Naive thymus-derived CD4-positive, alpha-beta T cell (primary cell): ENCODE measurements at regions not wholly inside any gene's neighbourhood (a gene's known extent, or its start where the extent isn't known, plus 50 kb on each side); places are given as distances from the start of the nearest gene placed in this dataset.

Source experiments
- ATAC-seq: fragments of 150-1000 bp; cut with Tn5 transposase; 2 replicates; pipeline ENCODE4 v1.10.0; 2021; ENCODE audit warnings: mild to moderate bottlenecking, moderate library complexity
- CTCF ChIA-PET: fragments of 350-600 bp; sonication (Branson Sonifier 250); formaldehyde crosslinking; loops from one replicate; lab custom pipeline; 2021; ENCODE audit warnings: antibody characterized with exemption; lab: Charles Lee
- POLR2A ChIA-PET: fragments of 350-600 bp; sonication (Branson Sonifier 250); formaldehyde crosslinking; loops from one replicate; lab custom pipeline; 2021; ENCODE audit warnings: antibody characterized with exemption, inconsistent platforms; lab: Charles Lee
- DNase-seq, 9 donors: peaks; one replicate each; pipeline versions ENCODE4 v3.0.0 to v3.0.0-alpha.2; 2020 to 2022; ENCODE audit warnings: mixed read lengths in 1 of 9
- H3K27ac ChIP-seq: one replicate; pipeline ENCODE4 v1.7.0; 2013; ENCODE audit warnings: mild to moderate bottlenecking, low read depth, low read length, moderate library complexity
- H3K27me3 ChIP-seq, 2 donors: one replicate each; pipeline ENCODE4 v1.7.0; 2013; ENCODE audit warnings: low read length in 2 of 2, mild to moderate bottlenecking in 2 of 2, moderate library complexity in 2 of 2; ENCODE audit not compliant: control insufficient read depth in 2 of 2, insufficient read depth in 2 of 2
- H3K36me3 ChIP-seq, 3 experiments: 1 replicate in 2 of 3; 2 replicates in 1 of 3; pipeline ENCODE4 v1.7.0; 2013; ENCODE audit warnings: low read length in 3 of 3, mild to moderate bottlenecking in 3 of 3, moderate library complexity in 1 of 3; ENCODE audit not compliant: insufficient read depth in 3 of 3, control insufficient read depth in 2 of 3
- H3K4me1 ChIP-seq, 2 donors: one replicate each; pipeline ENCODE4 v1.7.0; 2013; ENCODE audit warnings: low read length in 2 of 2, mild to moderate bottlenecking in 2 of 2, moderate library complexity in 1 of 2; ENCODE audit not compliant: control insufficient read depth in 2 of 2, insufficient read depth in 2 of 2
- H3K4me3 ChIP-seq: 2 replicates; pipeline ENCODE4 v1.7.0; 2013; ENCODE audit warnings: mild to moderate bottlenecking, low read length
- H3K9me3 ChIP-seq, 3 experiments: 1 replicate in 2 of 3; 2 replicates in 1 of 3; pipeline ENCODE4 v1.7.0; 2013; ENCODE audit warnings: low read length in 3 of 3; ENCODE audit not compliant: control insufficient read depth in 2 of 3
- H3K27ac Mint-ChIP-seq, 9 donors: one replicate each; pipeline ENCODE4 v1.8.0; 2020 to 2022; ENCODE audit warnings: mixed read lengths in 9 of 9, mild to moderate bottlenecking in 8 of 9, moderate library complexity in 5 of 9, inconsistent platforms in 2 of 9
- H3K27me3 Mint-ChIP-seq, 5 donors: one replicate each; pipeline ENCODE4 v1.8.0; 2021 to 2022; ENCODE audit warnings: mixed read lengths in 5 of 5, mild to moderate bottlenecking in 1 of 5
- H3K36me3 Mint-ChIP-seq, 5 donors: one replicate each; pipeline ENCODE4 v1.8.0; 2020 to 2022; ENCODE audit warnings: mixed read lengths in 5 of 5, mild to moderate bottlenecking in 3 of 5, inconsistent platforms in 1 of 5
- H3K4me1 Mint-ChIP-seq, 7 donors: one replicate each; pipeline ENCODE4 v1.8.0; 2020 to 2022; ENCODE audit warnings: mixed read lengths in 7 of 7, mild to moderate bottlenecking in 3 of 7, inconsistent platforms in 1 of 7
- H3K4me3 Mint-ChIP-seq, 10 donors: one replicate each; pipeline ENCODE4 v1.8.0; 2020 to 2022; ENCODE audit warnings: mild to moderate bottlenecking in 10 of 10, mixed read lengths in 10 of 10, moderate library complexity in 6 of 10, inconsistent platforms in 2 of 10
- H3K9me3 Mint-ChIP-seq, 11 donors: one replicate each; pipeline ENCODE4 v1.8.0; 2020 to 2022; ENCODE audit warnings: mixed read lengths in 11 of 11, mild to moderate bottlenecking in 4 of 11, inconsistent platforms in 1 of 11, moderate library complexity in 1 of 11
- intact Hi-C, 2 donors: fragments of 100-400 bp; cut with micrococcal nuclease; formaldehyde crosslinking; loops; one replicate each; pipeline ENCODE4 v1.15.1; 2023

DNA sequence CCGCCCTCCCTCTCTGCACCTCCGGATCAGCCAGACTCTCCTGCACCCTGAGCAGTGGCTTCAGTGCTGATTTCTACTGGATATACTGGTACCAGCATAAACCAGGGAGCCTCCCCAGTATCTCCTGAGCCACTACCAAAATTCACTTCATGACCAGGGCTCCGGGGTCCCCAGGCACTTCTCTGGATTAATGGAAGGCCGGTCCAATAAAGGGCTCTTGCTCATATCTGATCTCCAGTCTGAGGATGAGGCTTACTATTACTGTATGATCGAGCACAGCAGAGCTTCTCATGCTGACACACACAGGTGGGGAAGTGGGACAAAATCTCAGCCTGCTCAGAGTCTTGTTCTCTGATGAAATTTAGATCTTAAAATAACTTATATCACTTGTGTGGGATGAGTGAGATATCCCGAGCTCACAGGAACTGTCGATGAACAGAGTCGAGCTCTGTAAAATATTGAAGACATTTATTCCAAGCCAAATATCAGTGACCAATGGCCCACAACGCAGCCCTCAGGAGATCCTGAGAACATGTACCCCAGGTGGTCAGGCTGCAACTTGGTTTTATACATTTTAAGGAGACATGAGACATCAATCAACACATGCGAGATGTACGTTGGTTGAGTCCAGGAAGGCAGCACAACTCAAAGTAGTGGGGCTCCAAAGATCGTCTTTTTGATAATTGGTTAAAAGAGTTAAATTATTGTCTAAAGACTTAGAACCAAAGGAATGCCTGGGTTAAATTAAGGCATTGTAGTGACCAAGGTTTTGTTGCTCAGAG is 93.0 kb upstream of the TOP3B start:
- H3K9me3 ChIP-seq = no peaks in the 10 kb centered on the region
- Mint-ChIP-seq H3K36me3 (no peaks in the 10 kb centered on the region), H3K27me3 (peaks cover 21 to 46% (median 31%) of the 10 kb centered on the region in 5 donors), H3K9me3 (no peaks in the 10 kb centered on the region), H3K4me1 (peaks cover 0 to 3% (median 0%) of the 10 kb centered on the region in 7 donors), H3K4me3 (no peak overlapping the region), H3K27ac (no peak overlapping the region)
- DNase-seq = no peak
- no peaks in the 10 kb centered on the region for H3K36me3 ChIP-seq
- POLR2A ChIA-PET = no interaction called here
- H3K4me3 ChIP-seq = no peak overlapping the region
- intact Hi-C loops = no loop called here
- H3K27ac ChIP-seq = no peak overlapping the region
- H3K27me3 ChIP-seq = no peaks in the 10 kb centered on the region
- CTCF ChIA-PET = no interaction called here
- no peaks in the 10 kb centered on the region for H3K4me1 ChIP-seq
- ATAC-seq = no peak

GRCh38 chr22:22074634-22075381 is 92.2 kb upstream of the TOP3B start:
- Mint-ChIP-seq H3K27me3 (peaks cover 16 to 40% (median 26%) of the 10 kb centered on the region in 5 donors), H3K4me1 (peaks cover 0 to 3% (median 0%) of the 10 kb centered on the region in 7 donors), H3K4me3 (no peak overlapping the region), H3K27ac (no peak overlapping the region), H3K9me3 (no peaks in the 10 kb centered on the region), H3K36me3 (no peaks in the 10 kb centered on the region)
- H3K9me3 ChIP-seq = no peaks in the 10 kb centered on the region
- H3K27ac ChIP-seq = no peak overlapping the region
- CTCF ChIA-PET = no interaction called here
- H3K4me1 ChIP-seq = no peaks in the 10 kb centered on the region
- H3K36me3 ChIP-seq = no peaks in the 10 kb centered on the region
- no peak for ATAC-seq
- intact Hi-C loops = no loop called here
- POLR2A ChIA-PET = no interaction called here
- no peak for DNase-seq
- H3K4me3 ChIP-seq = no peak overlapping the region
- no peaks in the 10 kb centered on the region for H3K27me3 ChIP-seq

- H3K4me3 ChIP-seq = no peak overlapping the region
- no peak overlapping the region for H3K27ac ChIP-seq
- POLR2A ChIA-PET = no interaction called here
- CTCF ChIA-PET = no interaction called here
- DNase-seq (no peak), ATAC-seq (no peak)
- no peaks in the 10 kb centered on the region for H3K9me3 ChIP-seq
- Mint-ChIP-seq H3K4me3 (no peak overlapping the region), H3K4me1 (peaks cover 0 to 3% (median 0%) of the 10 kb centered on the region in 7 donors), H3K36me3 (no peaks in the 10 kb centered on the region), H3K27ac (no peak overlapping the region), H3K27me3 (peaks cover 16 to 40% (median 26%) of the 10 kb centered on the region in 5 donors), H3K9me3 (no peaks in the 10 kb centered on the region)
- no peaks in the 10 kb centered on the region for H3K36me3 ChIP-seq
- no peaks in the 10 kb centered on the region for H3K4me1 ChIP-seq
- no peaks in the 10 kb centered on the region for H3K27me3 ChIP-seq
- intact Hi-C loops = no loop called here
These were observed 91.4 kb upstream of the TOP3B start for GRCh38 chr22:22073769-22074561.

- ATAC-seq (no peak), DNase-seq (no peak)
- H3K27ac Mint-ChIP-seq = no peak overlapping the region
- H3K4me1 Mint-ChIP-seq = peaks cover 0 to 3% (median 0%) of the 10 kb centered on the region in 7 donors
- ChIA-PET CTCF (interaction anchor here (0.6 kb wide), 1 partner anchor 1313 kb away, joined by 3 read pairs; no protein-coding TSS in a partner anchor), POLR2A (no interaction called here)
- Histone ChIP-seq H3K9me3 (no peaks in the 10 kb centered on the region), H3K27ac (no peak overlapping the region), H3K27me3 (no peaks in the 10 kb centered on the region), H3K4me1 (no peaks in the 10 kb centered on the region), H3K4me3 (no peak overlapping the region), H3K36me3 (no peaks in the 10 kb centered on the region)
- H3K9me3 Mint-ChIP-seq = no peaks in the 10 kb centered on the region
- intact Hi-C loops = no loop called here
- H3K36me3 Mint-ChIP-seq = no peaks in the 10 kb centered on the region
- no peak overlapping the region for H3K4me3 Mint-ChIP-seq
- peaks cover 6 to 27% (median 26%) of the 10 kb centered on the region in 5 donors for H3K27me3 Mint-ChIP-seq
These were observed 89.7 kb upstream of the TOP3B start for GRCh38 chr22:22072169-22072836.

GRCh38 chr22:22071455-22071854 is 88.9 kb upstream of the TOP3B start:
- peaks cover 0 to 3% (median 0%) of the 10 kb centered on the region in 7 donors for H3K4me1 Mint-ChIP-seq
- no peaks in the 10 kb centered on the region for H3K9me3 Mint-ChIP-seq
- CTCF ChIA-PET = no interaction called here
- no peaks in the 10 kb centered on the region for H3K36me3 Mint-ChIP-seq
- POLR2A ChIA-PET = interaction anchor here (0.6 kb wide), 1 partner anchor 18 kb away, joined by 5 read pairs; no protein-coding TSS in a partner anchor
- Histone ChIP-seq H3K27me3 (no peaks in the 10 kb centered on the region), H3K27ac (no peak overlapping the region), H3K4me3 (no peak overlapping the region), H3K36me3 (no peaks in the 10 kb centered on the region), H3K4me1 (no peaks in the 10 kb centered on the region), H3K9me3 (no peaks in the 10 kb centered on the region)
- peaks cover 9 to 23% (median 19%) of the 10 kb centered on the region in 5 donors for H3K27me3 Mint-ChIP-seq
- H3K4me3 Mint-ChIP-seq = no peak overlapping the region
- no peak overlapping the region for H3K27ac Mint-ChIP-seq
- ATAC-seq (no peak), DNase-seq (no peak)
- intact Hi-C loops = no loop called here

DNA sequence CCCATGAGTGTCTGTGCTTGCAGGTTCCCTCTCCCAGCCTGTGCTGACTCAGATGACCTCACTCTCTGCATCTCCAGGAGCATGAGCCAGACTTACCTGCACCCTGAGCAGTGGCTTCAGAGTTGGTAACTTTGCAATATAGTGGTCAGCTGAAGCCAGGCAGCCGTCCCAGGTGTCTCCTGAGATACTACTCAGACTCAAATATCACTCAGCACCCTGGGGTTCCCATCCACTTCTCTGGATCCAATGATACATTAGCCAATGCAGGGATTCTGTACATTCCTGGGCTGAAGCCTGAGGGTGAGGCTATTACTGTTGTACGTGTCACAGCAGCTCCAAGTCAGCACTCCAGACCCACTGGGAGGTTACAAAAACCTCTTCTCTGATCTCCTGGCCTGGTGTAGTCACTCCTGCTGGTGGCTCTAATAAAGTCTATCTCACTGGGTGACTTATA is 87.8 kb upstream of the TOP3B start:
- intact Hi-C loops = no loop called here
- no peaks in the 10 kb centered on the region for H3K9me3 ChIP-seq
- ChIA-PET POLR2A (no interaction called here), CTCF (no interaction called here)
- H3K27me3 ChIP-seq = no peaks in the 10 kb centered on the region
- Mint-ChIP-seq H3K4me1 (peaks cover 0 to 3% (median 0%) of the 10 kb centered on the region in 7 donors), H3K4me3 (no peak overlapping the region), H3K27ac (no peak overlapping the region), H3K9me3 (no peaks in the 10 kb centered on the region), H3K27me3 (peaks cover 10 to 18% (median 14%) of the 10 kb centered on the region in 5 donors), H3K36me3 (no peaks in the 10 kb centered on the region)
- H3K4me3 ChIP-seq = no peak overlapping the region
- ATAC-seq = no peak
- no peaks in the 10 kb centered on the region for H3K36me3 ChIP-seq
- H3K27ac ChIP-seq = no peak overlapping the region
- no peak for DNase-seq
- no peaks in the 10 kb centered on the region for H3K4me1 ChIP-seq
